ENCODE measurements at regions not wholly inside any gene's neighbourhood (a gene's known extent, or its start where the extent isn't known, plus 50 kb on each side); places are given as distances from the start of the nearest gene placed in this dataset.

GRCh38 chr9:134991808-134992754 lies 74.4 kb upstream of the FCN1 start:
- no peak overlapping the region for H3K4me3 ChIP-seq (ENCODE audit: low read depth, low read length)
- DNase-seq (ENCODE audit: low read depth) = no peak
- TF ChIP-seq CTCF (IDR thresholded peaks at IDR 0.05; ENCODE audit: insufficient read depth, low read length) = no peak

DNA sequence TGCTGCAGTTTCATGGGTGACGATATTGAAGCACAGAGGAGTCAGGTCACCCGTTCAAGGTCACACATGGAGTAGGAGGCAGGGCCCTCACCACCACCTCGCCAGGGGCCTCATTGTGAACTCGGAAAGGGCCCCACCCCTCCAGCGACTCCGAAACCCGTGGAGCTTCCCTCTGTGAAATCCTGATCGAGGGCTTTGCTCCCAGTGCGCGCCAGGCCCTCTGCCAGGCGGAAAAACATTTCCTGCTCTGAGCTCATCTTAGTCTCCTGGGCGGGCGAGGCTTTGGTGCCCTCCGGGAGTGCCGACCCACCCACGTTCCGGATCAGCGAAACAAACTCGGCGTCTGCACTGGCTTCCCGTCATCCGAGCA lies 75.0 kb upstream of the FCN1 start:
- no peak for DNase-seq (ENCODE audit: low read depth)
- no peak overlapping the region for H3K4me3 ChIP-seq (ENCODE audit: low read depth, low read length)

GRCh38 chr9:134993416-134993815 lies 75.7 kb upstream of the FCN1 start:
- H3K4me3 ChIP-seq (ENCODE audit: low read depth, low read length) = no peak overlapping the region
- DNase-seq (ENCODE audit: low read depth) = no peak
- TF ChIP-seq CTCF (IDR thresholded peaks at IDR 0.05; ENCODE audit: insufficient read depth, low read length) = no peak

More for the DNA sequence above, 75.0 kb upstream of the FCN1 start:
- no peak for TF ChIP-seq CTCF (IDR thresholded peaks at IDR 0.05; ENCODE audit: insufficient read depth, low read length)

DNA sequence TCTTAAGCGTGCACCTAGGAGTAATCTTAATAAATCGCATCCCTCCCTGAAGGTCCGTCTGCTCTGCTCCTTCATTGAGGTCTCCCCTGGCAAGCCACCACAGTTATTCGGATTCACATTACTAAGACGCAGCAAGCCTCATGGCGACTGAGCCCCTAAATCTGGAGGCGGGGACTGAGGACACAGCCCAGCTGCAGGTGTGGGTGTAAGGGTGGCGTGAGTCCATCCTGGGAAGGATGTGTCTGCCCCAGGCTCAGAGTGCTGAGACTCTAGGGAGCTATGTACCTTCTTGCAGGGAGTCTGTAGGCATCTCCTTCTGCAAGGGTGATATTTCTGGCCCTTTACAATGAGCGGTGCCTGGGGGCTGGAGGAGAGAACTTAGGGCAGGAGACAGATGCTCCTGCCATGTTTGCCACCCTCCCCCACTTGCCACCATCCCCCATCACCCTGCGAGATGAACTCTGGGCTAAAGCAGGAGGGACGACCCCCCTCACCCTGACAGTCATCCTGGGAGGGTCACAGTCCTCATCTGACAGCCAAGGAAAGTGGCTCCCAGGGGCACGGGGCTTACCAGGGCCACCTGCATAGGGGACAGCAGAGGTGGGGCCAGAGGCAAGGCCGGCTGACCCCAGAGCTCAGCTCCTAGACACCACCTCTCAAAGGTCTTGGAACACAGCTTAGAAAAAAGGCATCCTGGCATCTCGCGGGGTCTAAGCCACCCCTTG lies 76.4 kb upstream of the FCN1 start:
- no peak for TF ChIP-seq CTCF (IDR thresholded peaks at IDR 0.05; ENCODE audit: insufficient read depth, low read length)
- DNase-seq (ENCODE audit: low read depth) = no peak
- no peak overlapping the region for H3K4me3 ChIP-seq (ENCODE audit: low read depth, low read length)

- no peak for TF ChIP-seq CTCF (IDR thresholded peaks at IDR 0.05; ENCODE audit: insufficient read depth, low read length)
- H3K4me3 ChIP-seq (ENCODE audit: low read depth, low read length) = no peak overlapping the region
- DNase-seq (ENCODE audit: low read depth) = no peak
Observed at GRCh38 chr9:134994926-134995791, 77.4 kb upstream of the FCN1 start.

DNA sequence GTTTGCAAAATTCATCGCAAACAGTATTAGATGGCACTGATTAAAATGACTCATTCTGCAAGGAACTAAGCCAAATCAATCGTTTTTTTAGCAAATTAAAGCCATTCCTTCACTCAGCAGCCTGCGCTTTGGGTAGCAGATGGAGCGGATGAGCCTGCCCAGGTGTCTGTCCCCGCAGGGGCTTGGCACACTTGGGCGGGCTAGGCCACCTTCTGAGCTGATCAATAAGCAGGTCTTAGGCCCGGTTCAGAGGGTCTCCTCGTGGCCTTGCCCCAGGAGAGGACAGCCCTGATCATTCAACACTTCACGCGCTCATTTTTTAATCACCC lies 78.0 kb upstream of the FCN1 start:
- no peak overlapping the region for H3K4me3 ChIP-seq (ENCODE audit: low read depth, low read length)
- DNase-seq (ENCODE audit: low read depth) = no peak
- TF ChIP-seq CTCF (IDR thresholded peaks at IDR 0.05; ENCODE audit: insufficient read depth, low read length) = no peak

Measured in fibroblast of the aortic adventitia (primary cell).